ENCODE measurements at regions not wholly inside any gene's neighbourhood (a gene's known extent, or its start where the extent isn't known, plus 50 kb on each side); places are given as distances from the start of the nearest gene placed in this dataset.
"Not testable (repeated sequence)": the region's sequence is repeated elsewhere in the genome, so short reads cannot be mapped to it uniquely, and the experiment has no call there.

GRCh38 chr15:22174088-22174487, 93.8 kb downstream of the OR4M2 start:
- not testable (repeated sequence) for H3K27ac ChIP-seq (ENCODE audit: low read depth, low read length); H3K4me3 ChIP-seq (ENCODE audit: low read depth, low read length); H3K9ac ChIP-seq (ENCODE audit: low read depth, low read length); H3K27me3 ChIP-seq (ENCODE audit: control insufficient read depth, insufficient read depth, low read length); H3K9me3 ChIP-seq (ENCODE audit: control insufficient read depth, insufficient read depth, low read length); H3K4me1 ChIP-seq (ENCODE audit: control insufficient read depth, insufficient read depth, low read length); H3K36me3 ChIP-seq (ENCODE audit: control insufficient read depth, insufficient read depth, low read length)

- H3K9me3 ChIP-seq (ENCODE audit: control insufficient read depth, insufficient read depth, low read length); H3K27ac ChIP-seq (ENCODE audit: low read depth, low read length): not testable (repeated sequence)
Measured at GRCh38 chr15:22177965-22178364, 97.6 kb downstream of the OR4M2 start.

GRCh38 chr15:22178438-22178837, 98.1 kb downstream of the OR4M2 start:
- H3K27ac ChIP-seq (ENCODE audit: low read depth, low read length); H3K4me1 ChIP-seq (ENCODE audit: control insufficient read depth, insufficient read depth, low read length); H3K27me3 ChIP-seq (ENCODE audit: control insufficient read depth, insufficient read depth, low read length); H3K36me3 ChIP-seq (ENCODE audit: control insufficient read depth, insufficient read depth, low read length); H3K9me3 ChIP-seq (ENCODE audit: control insufficient read depth, insufficient read depth, low read length); H3K9ac ChIP-seq (ENCODE audit: low read depth, low read length); H3K4me3 ChIP-seq (ENCODE audit: low read depth, low read length): not testable (repeated sequence)

More at GRCh38 chr15:22177965-22178364, 97.6 kb downstream of the OR4M2 start:
- not testable (repeated sequence) for H3K9ac ChIP-seq (ENCODE audit: low read depth, low read length); H3K4me3 ChIP-seq (ENCODE audit: low read depth, low read length); H3K36me3 ChIP-seq (ENCODE audit: control insufficient read depth, insufficient read depth, low read length); H3K4me1 ChIP-seq (ENCODE audit: control insufficient read depth, insufficient read depth, low read length); H3K27me3 ChIP-seq (ENCODE audit: control insufficient read depth, insufficient read depth, low read length)

GRCh38 chr15:22179043-22179442, 98.7 kb downstream of the OR4M2 start:
- H3K36me3 ChIP-seq (ENCODE audit: control insufficient read depth, insufficient read depth, low read length); H3K27me3 ChIP-seq (ENCODE audit: control insufficient read depth, insufficient read depth, low read length); H3K9me3 ChIP-seq (ENCODE audit: control insufficient read depth, insufficient read depth, low read length); H3K4me1 ChIP-seq (ENCODE audit: control insufficient read depth, insufficient read depth, low read length); H3K27ac ChIP-seq (ENCODE audit: low read depth, low read length); H3K9ac ChIP-seq (ENCODE audit: low read depth, low read length); H3K4me3 ChIP-seq (ENCODE audit: low read depth, low read length): not testable (repeated sequence)

GRCh38 chr15:22180611-22181010, 100.3 kb downstream of the OR4M2 start:
- H3K36me3 ChIP-seq (ENCODE audit: control insufficient read depth, insufficient read depth, low read length); H3K27me3 ChIP-seq (ENCODE audit: control insufficient read depth, insufficient read depth, low read length); H3K4me3 ChIP-seq (ENCODE audit: low read depth, low read length); H3K9ac ChIP-seq (ENCODE audit: low read depth, low read length); H3K4me1 ChIP-seq (ENCODE audit: control insufficient read depth, insufficient read depth, low read length); H3K27ac ChIP-seq (ENCODE audit: low read depth, low read length); H3K9me3 ChIP-seq (ENCODE audit: control insufficient read depth, insufficient read depth, low read length): not testable (repeated sequence)

- H3K27me3 ChIP-seq (ENCODE audit: control insufficient read depth, insufficient read depth, low read length); H3K27ac ChIP-seq (ENCODE audit: low read depth, low read length); H3K9ac ChIP-seq (ENCODE audit: low read depth, low read length); H3K9me3 ChIP-seq (ENCODE audit: control insufficient read depth, insufficient read depth, low read length); H3K4me1 ChIP-seq (ENCODE audit: control insufficient read depth, insufficient read depth, low read length); H3K36me3 ChIP-seq (ENCODE audit: control insufficient read depth, insufficient read depth, low read length); H3K4me3 ChIP-seq (ENCODE audit: low read depth, low read length): not testable (repeated sequence)
Measured at GRCh38 chr15:22184678-22185077, 104.4 kb downstream of the OR4M2 start.

GRCh38 chr15:22186846-22187532, 106.7 kb downstream of the OR4M2 start:
- not testable (repeated sequence) for H3K4me3 ChIP-seq (ENCODE audit: low read depth, low read length); H3K4me1 ChIP-seq (ENCODE audit: control insufficient read depth, insufficient read depth, low read length); H3K36me3 ChIP-seq (ENCODE audit: control insufficient read depth, insufficient read depth, low read length); H3K9ac ChIP-seq (ENCODE audit: low read depth, low read length); H3K9me3 ChIP-seq (ENCODE audit: control insufficient read depth, insufficient read depth, low read length); H3K27ac ChIP-seq (ENCODE audit: low read depth, low read length); H3K27me3 ChIP-seq (ENCODE audit: control insufficient read depth, insufficient read depth, low read length)

GRCh38 chr15:22191818-22192217, 111.5 kb downstream of the OR4M2 start:
- H3K9ac ChIP-seq (ENCODE audit: low read depth, low read length); H3K9me3 ChIP-seq (ENCODE audit: control insufficient read depth, insufficient read depth, low read length); H3K36me3 ChIP-seq (ENCODE audit: control insufficient read depth, insufficient read depth, low read length); H3K27ac ChIP-seq (ENCODE audit: low read depth, low read length); H3K4me3 ChIP-seq (ENCODE audit: low read depth, low read length); H3K27me3 ChIP-seq (ENCODE audit: control insufficient read depth, insufficient read depth, low read length); H3K4me1 ChIP-seq (ENCODE audit: control insufficient read depth, insufficient read depth, low read length): not testable (repeated sequence)

- H3K27ac ChIP-seq (ENCODE audit: low read depth, low read length); H3K4me1 ChIP-seq (ENCODE audit: control insufficient read depth, insufficient read depth, low read length); H3K27me3 ChIP-seq (ENCODE audit: control insufficient read depth, insufficient read depth, low read length); H3K36me3 ChIP-seq (ENCODE audit: control insufficient read depth, insufficient read depth, low read length); H3K9ac ChIP-seq (ENCODE audit: low read depth, low read length); H3K4me3 ChIP-seq (ENCODE audit: low read depth, low read length); H3K9me3 ChIP-seq (ENCODE audit: control insufficient read depth, insufficient read depth, low read length): not testable (repeated sequence)
Measured at GRCh38 chr15:22194739-22195617, 114.7 kb downstream of the OR4M2 start.

- H3K27me3 ChIP-seq (ENCODE audit: control insufficient read depth, insufficient read depth, low read length); H3K4me1 ChIP-seq (ENCODE audit: control insufficient read depth, insufficient read depth, low read length); H3K9me3 ChIP-seq (ENCODE audit: control insufficient read depth, insufficient read depth, low read length); H3K36me3 ChIP-seq (ENCODE audit: control insufficient read depth, insufficient read depth, low read length); H3K27ac ChIP-seq (ENCODE audit: low read depth, low read length); H3K4me3 ChIP-seq (ENCODE audit: low read depth, low read length); H3K9ac ChIP-seq (ENCODE audit: low read depth, low read length): not testable (repeated sequence)
Measured at GRCh38 chr15:22196423-22196822, 116.1 kb downstream of the OR4M2 start.

- H3K4me3 ChIP-seq (ENCODE audit: low read depth, low read length); H3K9ac ChIP-seq (ENCODE audit: low read depth, low read length); H3K36me3 ChIP-seq (ENCODE audit: control insufficient read depth, insufficient read depth, low read length); H3K27ac ChIP-seq (ENCODE audit: low read depth, low read length); H3K4me1 ChIP-seq (ENCODE audit: control insufficient read depth, insufficient read depth, low read length); H3K9me3 ChIP-seq (ENCODE audit: control insufficient read depth, insufficient read depth, low read length); H3K27me3 ChIP-seq (ENCODE audit: control insufficient read depth, insufficient read depth, low read length): not testable (repeated sequence)
Measured at GRCh38 chr15:22200417-22200816, 120.1 kb downstream of the OR4M2 start.
